ENCODE measurements at regions not wholly inside any gene's neighbourhood (a gene's known extent, or its start where the extent isn't known, plus 50 kb on each side); places are given as distances from the start of the nearest gene placed in this dataset.
"Not testable (repeated sequence)": the region's sequence is repeated elsewhere in the genome, so short reads cannot be mapped to it uniquely, and the experiment has no call there.

- no peak for DNase-seq
These were observed 157.9 kb downstream of the KCNJ2 start for GRCh38 chr17:70327279-70327678.

- no peak for DNase-seq
These were observed 158.4 kb downstream of the KCNJ2 start for GRCh38 chr17:70327723-70328122.

DNA sequence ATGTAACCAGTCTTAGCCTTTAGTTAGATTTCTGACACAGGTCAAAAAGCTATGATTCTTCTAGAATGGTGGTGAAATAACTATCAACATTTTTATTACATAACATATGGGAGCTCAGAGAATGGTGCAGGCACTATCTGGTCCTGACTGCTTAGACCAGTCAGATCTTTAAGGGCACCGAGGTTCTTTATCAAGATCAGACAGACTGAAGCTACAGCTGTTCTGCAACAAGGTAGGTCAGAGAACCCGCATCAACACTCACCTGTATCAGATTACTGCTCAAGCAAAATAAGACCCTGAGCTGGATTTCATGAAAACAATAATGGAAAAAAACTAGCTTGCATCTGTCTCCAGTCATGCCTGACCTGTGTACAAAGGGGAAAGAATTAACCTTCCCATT lies 160.4 kb downstream of the KCNJ2 start:
- DNase-seq, result no peak

DNA sequence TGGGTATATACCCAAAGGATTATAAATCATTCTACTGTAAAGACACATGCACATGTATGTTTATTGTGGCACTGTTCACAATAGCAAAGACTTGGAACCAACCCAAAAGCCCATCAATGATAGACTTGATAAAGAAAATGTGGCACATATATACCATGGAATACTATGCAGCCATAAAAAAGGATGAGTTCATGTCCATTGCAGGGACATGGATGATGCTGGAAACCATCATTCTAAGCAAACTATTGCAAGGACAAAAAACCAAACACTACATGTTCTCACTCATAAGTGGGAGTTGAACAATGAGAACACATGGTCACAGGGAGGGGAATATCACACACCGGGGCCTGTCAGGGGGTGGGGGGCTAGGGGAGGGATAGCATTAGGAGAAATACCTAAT lies 161.7 kb downstream of the KCNJ2 start:
- not testable (repeated sequence) for DNase-seq

GRCh38 chr17:70332356-70333210 lies 163.3 kb downstream of the KCNJ2 start:
- no peak for DNase-seq

GRCh38 chr17:70336411-70336810 lies 167.1 kb downstream of the KCNJ2 start:
- no peak for DNase-seq

DNA sequence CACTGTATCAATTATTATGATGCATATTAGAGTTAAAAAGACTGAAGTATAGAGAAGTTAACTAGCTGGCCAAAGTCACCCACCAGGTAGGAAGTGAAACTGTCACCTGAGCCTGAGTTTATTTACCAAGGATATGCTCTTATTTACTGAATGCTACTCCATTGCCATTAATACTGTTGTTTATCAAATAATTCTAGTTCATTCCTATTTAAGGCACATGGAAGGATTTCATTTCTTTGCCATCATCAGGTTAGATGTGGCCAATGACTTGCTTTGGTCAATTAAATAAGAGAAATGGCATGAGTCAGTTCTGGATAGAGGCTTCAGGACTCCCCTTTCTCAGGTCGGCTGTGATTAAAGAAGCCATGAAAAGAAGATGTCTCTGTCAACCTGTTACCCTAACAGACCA lies 169.6 kb downstream of the KCNJ2 start:
- no peak for DNase-seq

GRCh38 chr17:70343114-70343513 lies 173.8 kb downstream of the KCNJ2 start:
- no peak for DNase-seq

DNA sequence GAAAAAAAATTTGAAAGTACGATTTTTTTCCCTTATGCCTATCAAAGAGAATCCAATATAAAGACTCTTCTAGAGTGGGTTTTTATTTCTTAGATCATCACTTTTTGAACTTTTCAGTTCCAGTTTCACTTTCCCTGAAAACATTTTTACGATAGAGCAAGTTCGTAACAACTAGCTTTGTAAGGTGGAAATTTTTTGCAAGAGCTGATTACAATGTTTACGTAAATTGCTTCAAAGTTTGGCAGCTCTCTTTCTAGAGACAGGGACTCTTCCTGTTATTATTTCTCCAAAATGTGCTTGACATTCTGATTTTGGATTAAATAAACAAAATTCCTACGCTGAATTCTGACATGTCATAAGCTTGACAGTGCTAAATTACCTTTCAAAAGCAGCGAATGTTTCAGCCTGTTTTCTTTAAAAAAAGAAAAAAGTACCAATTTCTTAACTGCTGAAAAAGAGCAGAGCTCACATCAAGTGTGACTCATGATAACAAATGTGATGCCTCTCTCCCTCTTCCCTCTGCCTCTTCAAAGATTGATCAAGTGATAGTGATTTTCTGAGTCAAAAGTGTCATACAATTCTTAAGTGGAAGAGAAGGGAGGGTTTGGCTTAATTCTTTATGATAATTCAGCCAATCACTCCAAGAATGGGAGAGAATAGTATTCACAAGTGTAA lies 175.2 kb downstream of the KCNJ2 start:
- no peak for DNase-seq

GRCh38 chr17:70345061-70345460 lies 175.7 kb downstream of the KCNJ2 start:
- no peak for DNase-seq

GRCh38 chr17:70352834-70353233 lies 183.5 kb downstream of the KCNJ2 start:
- no peak for DNase-seq

DNA sequence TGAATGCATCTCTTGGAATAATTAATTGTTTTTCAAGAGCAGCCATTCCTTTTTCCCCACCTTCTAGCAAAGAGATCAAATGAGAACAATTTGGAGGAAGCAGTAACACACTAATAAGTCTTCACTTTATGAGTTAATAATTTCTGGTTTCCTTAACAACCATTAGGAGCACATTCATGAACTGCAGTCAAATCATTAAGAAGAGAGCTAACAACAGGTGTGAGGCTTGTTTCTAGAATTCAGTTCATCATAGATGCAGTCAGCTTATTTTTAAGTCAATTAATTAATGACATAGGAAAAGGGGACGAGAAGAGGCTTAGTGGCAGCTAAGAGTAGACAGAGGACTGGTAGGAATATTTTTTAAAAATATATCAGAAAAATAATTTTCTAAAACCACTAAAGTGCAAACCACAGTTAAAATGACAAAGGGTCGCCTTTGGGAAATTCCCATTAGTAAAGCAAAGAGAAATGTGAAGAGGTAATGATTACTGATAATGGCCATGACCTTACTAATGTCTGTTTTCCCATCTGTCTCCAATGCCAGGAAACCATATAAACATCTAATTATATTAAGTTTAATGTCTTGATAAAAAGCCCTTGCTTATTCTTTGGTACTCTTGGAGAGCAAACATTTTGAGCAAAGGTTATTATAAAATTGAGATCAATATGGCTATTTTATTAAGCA lies 184.2 kb downstream of the KCNJ2 start:
- no peak for DNase-seq

DNA sequence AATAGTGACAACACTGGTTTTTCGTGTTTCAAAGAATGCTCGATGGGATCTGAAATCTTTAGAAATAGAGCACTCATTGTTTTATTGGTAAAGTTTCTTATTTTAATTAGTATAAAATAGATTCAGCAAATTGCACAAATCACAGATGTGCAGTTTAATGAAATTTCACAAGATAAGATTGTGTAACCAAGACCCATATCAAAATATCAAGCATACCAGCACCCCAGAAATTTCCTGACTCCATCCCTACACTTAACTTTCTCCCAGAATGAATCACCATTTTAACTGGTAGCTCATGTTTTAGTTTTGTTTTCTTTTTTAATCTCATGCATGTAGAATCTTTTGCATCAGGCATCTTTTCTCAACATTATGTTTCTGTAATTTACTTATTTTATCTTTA lies 185.9 kb downstream of the KCNJ2 start:
- no peak for DNase-seq

- no peak for DNase-seq
These were observed 187.9 kb downstream of the KCNJ2 start for GRCh38 chr17:70357190-70357589.

GRCh38 chr17:70365091-70365583 lies 195.8 kb downstream of the KCNJ2 start:
- DNase-seq, result no peak

- DNase-seq, result no peak
These were observed 197.1 kb downstream of the KCNJ2 start for GRCh38 chr17:70366386-70366785.

- no peak for DNase-seq
These were observed 198.7 kb downstream of the KCNJ2 start for GRCh38 chr17:70368011-70368410.

DNA sequence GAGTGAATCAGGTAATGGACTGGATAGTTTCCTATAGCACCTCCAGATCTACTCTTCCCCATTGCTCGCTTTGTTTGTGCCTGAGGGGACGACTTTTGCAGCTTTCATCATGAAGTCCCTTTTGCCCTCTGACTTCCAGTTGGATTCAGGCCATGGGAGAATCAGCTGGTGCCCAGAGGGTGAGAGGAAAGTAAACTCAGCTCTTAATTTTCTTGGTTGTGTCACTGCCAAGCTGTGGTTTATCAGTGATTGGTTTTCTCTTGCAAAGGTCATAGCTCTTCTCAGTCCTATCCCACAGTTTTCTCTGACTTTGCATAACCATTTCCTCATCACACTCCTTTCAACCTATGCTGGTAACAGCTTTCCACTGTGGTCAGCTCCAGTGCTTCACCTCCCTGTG lies 200.1 kb downstream of the KCNJ2 start:
- DNase-seq, result no peak

DNA sequence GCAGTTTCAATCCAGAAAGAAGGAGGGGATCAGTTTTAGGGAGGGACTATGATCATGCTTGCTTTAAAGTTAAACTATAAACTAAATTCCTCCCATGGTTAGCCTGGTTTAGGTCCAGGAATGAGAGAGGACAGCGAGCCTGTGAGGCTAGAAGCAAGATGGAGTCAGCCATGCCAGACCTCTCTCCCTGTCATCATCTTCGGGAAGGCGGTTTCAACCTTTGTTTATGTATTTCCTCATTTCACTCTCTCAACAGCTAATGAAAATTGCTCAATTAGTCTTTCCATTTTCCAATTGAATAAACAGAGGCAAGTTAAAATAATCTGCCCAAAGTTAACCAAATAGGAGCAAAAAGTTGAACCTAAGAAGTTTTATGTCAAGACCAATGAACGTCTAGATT lies 201.5 kb downstream of the KCNJ2 start:
- no peak for DNase-seq

- no peak for DNase-seq
These were observed 204.0 kb downstream of the KCNJ2 start for GRCh38 chr17:70373369-70373768.

GRCh38 chr17:70374496-70374895 lies 205.2 kb downstream of the KCNJ2 start:
- no peak for DNase-seq

DNA sequence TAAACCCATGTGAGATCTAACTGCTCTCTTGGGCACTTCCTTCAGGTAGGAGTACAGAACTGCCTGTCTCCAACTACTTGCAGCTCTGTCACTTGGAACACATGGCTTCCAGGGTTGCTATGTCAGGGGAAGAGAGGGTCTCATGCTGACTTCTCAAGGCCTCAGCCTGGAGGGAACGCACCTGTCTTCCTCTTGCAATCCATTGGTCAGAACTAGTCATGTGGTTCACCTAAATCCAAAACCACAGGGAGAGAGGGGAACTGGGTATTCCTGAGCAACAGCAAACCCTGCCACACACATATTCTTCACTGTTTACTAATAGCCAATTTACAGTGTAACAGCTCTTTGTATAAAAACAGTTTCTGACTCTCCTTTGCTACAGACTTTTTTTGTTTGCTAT lies 206.1 kb downstream of the KCNJ2 start:
- DNase-seq, result no peak

Measured in CD4-positive, alpha-beta T cell treated with Interleukin-12 subunit alpha and Interleukin-12 subunit beta, for 1 hour (primary cell).